H1 (cell line): ENCODE measurements at regions not wholly inside any gene's neighbourhood (a gene's known extent, or its start where the extent isn't known, plus 50 kb on each side); places are given as distances from the start of the nearest gene placed in this dataset.

Experiments
- CEBPB ChIP-seq: IDR thresholded peaks from 2 replicates; pipeline ENCODE4 v1.6.1; 2012; ENCODE audit warnings: low read depth, low read length
- CHD1 ChIP-seq: IDR thresholded peaks from 2 replicates; pipeline ENCODE4 v1.6.1; 2012; ENCODE audit warnings: low read depth, low read length, improper control_type of control experiment
- CREB1 ChIP-seq: IDR thresholded peaks from 2 replicates; pipeline ENCODE4 v1.6.1; 2012; ENCODE audit warnings: inconsistent platforms
- EZH2 ChIP-seq: fragments of 200-600 bp; sonication (generic); IDR thresholded peaks from 2 replicates; pipeline ENCODE4 v1.7.1; 2012; ENCODE audit warnings: low read depth, mild to moderate bottlenecking, moderate library complexity, low read length, inconsistent platforms; ENCODE audit not compliant: severe bottlenecking
- TEAD4 ChIP-seq: IDR thresholded peaks from 2 replicates; pipeline ENCODE4 v1.6.1; 2012; ENCODE audit warnings: low read depth, low read length, inconsistent platforms, mixed read lengths
- TF ChIP-seq, protein P1 (sequence below), 3 experiments: IDR thresholded peaks; 1 replicate in 2 of 3; 2 replicates in 1 of 3; pipeline versions ENCODE4 v1.5.1 to v1.6.1; 2011; ENCODE audit warnings: low read length in 3 of 3, mild to moderate bottlenecking in 3 of 3, inconsistent platforms in 2 of 3, low read depth in 1 of 3, moderate library complexity in 1 of 3; ENCODE audit not compliant: insufficient read depth in 1 of 3; ENCODE audit errors: control extremely low read depth in 1 of 3

DNA sequence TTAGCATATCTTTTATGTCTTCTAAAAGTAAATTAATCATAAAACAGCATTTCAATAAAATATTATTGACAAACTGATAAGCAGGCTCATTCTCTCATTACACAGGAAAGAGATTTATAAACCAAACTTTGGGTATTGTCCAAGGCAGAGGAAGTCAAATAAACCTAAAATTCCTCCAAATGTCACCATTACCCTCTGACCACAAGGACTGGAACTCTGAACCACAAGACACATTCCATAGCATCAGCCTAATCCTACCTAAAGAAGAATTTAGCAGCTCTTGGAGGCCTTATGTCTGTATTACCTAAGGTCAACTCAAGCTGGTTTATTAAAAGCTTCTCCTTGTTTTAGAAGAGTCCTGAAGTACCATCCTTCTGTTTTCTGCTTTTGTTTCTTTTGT is 82.4 kb upstream of the SLC13A1 start:
- TF ChIP-seq EZH2 (no peak), CREB1 (no peak), CHD1 (no peak), CEBPB (no peak), TEAD4 (no peak)
- TF ChIP-seq, protein P1, sequence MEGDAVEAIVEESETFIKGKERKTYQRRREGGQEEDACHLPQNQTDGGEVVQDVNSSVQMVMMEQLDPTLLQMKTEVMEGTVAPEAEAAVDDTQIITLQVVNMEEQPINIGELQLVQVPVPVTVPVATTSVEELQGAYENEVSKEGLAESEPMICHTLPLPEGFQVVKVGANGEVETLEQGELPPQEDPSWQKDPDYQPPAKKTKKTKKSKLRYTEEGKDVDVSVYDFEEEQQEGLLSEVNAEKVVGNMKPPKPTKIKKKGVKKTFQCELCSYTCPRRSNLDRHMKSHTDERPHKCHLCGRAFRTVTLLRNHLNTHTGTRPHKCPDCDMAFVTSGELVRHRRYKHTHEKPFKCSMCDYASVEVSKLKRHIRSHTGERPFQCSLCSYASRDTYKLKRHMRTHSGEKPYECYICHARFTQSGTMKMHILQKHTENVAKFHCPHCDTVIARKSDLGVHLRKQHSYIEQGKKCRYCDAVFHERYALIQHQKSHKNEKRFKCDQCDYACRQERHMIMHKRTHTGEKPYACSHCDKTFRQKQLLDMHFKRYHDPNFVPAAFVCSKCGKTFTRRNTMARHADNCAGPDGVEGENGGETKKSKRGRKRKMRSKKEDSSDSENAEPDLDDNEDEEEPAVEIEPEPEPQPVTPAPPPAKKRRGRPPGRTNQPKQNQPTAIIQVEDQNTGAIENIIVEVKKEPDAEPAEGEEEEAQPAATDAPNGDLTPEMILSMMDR (IDR thresholded peaks at IDR 0.05; ENCODE audit: control extremely low read depth in 1 of 3, insufficient read depth in 1 of 3, low read depth in 1 of 3, low read length in 3 of 3), result no peak
